ENCODE measurements at regions not wholly inside any gene's neighbourhood (a gene's known extent, or its start where the extent isn't known, plus 50 kb on each side); places are given as distances from the start of the nearest gene placed in this dataset.

DNA sequence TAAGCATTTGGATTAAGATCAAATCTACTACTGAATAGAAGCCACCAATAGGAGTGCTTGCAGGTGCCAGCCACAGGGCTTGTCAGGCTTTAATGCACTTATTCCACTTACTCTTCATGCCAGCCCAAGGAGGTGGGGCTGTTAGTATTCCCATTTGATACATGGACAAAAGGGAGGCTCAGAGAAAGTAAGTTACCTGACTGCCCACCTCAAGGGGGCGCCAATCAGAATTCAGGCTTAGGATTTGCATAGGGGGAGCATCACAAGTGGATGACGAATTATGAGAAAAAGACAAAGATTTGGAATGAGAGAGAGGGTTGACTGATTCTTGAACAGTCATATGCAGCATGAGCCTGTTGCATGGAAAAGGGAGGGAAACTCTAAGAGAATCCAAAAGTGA is 188.4 kb upstream of the TSHZ2 start:
- no peak for DNase-seq

DNA sequence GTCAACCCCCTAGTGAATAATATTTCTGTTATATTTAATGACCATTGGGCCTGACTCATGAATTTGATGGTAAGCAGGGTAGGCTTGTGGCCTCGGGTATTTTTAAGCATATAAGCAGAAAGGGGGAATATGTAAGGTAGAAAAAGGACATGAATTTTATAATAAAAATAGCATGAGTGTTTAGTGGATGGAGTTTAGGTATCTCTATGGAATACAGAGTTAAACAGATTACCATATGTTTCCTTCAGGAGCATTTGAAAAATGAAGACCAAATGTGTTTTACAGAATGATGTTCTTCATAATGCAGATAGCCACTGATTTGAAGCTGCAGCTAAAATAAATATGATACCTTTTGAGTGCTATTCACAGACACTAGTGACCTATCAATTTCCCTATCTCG is 191.7 kb upstream of the TSHZ2 start:
- DNase-seq = no peak

DNA sequence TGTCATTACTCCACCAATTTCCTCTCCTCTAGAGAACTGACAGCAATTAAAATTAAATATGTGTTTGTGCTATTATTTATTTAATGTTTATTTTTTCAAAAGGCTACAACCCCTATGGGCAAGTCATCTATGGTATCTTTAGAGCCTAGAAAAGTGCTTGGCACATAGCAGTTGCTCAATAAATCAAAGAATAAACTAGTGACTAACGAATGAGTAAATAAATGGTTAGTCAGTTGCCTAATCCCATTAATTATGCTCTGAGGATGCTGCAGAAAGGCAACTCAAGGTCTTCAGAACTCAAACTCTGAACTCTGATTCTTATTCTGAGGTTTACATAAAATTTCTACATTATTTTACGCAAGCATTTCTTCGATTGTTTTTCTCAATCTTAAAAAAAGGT is 193.0 kb upstream of the TSHZ2 start:
- DNase-seq = no peak

DNA sequence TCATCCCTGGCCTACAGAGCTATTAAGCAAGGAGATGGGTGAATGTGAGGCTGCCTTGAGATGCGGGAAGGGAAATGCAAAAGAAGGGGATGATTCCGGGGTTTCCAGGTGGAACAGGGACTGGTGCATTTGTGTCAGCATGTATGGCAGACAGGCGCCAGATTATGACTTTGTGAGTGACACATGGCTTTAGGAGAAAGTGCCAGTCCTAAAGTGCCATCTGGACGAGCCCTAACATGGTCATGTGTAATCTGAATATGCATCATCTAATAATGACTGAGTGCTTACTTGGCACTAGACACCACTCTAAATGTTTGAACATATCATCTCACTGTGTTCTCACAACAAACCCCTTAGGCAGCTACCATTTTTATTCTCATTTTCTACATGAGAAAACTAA is 195.0 kb upstream of the TSHZ2 start:
- DNase-seq = no peak

GRCh38 chr20:52775786-52776185 is 196.4 kb upstream of the TSHZ2 start:
- no peak for DNase-seq

- DNase-seq = no peak
Measured at GRCh38 chr20:52768694-52769093, 203.5 kb upstream of the TSHZ2 start.

GRCh38 chr20:52766645-52767435 is 205.3 kb upstream of the TSHZ2 start:
- peak in 1 of 51 donors; percentile 7 for DNase-seq

- no peak for DNase-seq
Measured at GRCh38 chr20:52763321-52763853, 208.8 kb upstream of the TSHZ2 start.

GRCh38 chr20:52761867-52762266 is 210.3 kb upstream of the TSHZ2 start:
- DNase-seq = no peak

DNA sequence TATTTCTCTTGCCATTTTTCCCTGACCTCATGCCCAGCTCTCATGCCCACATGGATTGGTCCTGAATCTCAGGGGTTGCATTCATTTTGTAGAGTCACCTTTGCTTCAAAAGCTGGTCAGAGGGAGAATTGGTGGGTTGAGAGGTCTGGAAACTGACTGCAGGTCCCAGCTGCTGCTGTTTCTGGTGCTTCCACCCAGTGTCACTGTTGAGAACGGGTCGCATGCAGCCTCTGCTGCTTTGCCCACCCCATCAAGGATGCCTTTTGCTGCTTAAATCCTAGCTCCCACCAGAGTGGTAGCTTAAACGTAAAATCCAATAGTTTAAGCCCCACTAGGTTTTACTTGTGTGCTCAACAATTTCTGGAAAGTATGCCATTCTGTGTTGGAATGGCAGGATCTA is 211.4 kb upstream of the TSHZ2 start:
- no peak for DNase-seq

DNA sequence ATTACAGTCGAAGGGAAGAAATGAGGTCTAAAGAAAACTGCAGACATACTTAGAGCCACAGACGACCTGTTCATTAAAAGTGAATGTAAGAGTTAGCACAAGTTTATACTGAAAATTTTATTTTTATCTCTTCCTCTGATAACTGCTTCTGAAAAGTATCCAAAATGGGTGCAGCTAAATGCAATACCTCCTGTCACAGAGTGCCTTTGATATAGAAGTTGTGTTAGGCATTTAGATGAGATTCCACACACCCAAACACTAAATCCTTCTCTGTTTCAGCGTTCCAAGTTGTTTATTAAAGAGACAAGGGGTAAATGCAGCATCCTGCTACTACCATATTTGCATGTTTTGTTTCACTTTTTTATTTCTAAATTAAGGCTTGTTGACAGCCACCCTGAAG is 214.7 kb upstream of the TSHZ2 start:
- DNase-seq = no peak

DNA sequence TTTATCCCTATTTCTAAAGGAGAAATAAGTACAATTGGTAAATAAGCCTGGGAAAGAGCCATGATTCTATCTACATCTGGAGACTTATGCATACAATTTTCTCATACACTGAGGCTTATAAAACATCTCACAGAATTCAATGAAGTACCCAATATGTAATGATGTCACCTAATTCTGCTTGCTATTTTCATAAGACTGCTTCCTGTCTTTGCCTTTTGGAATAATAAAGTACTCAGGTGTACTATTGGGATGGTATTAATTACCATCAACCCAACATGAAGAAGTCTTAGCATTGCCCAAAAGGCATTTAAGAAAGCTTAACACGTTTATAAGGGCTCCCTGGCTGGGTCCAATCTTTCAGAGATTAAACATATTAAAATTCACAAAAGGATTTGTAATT is 216.4 kb upstream of the TSHZ2 start:
- no peak for DNase-seq

- DNase-seq = no peak
Measured at GRCh38 chr20:52754366-52754765, 217.8 kb upstream of the TSHZ2 start.

DNA sequence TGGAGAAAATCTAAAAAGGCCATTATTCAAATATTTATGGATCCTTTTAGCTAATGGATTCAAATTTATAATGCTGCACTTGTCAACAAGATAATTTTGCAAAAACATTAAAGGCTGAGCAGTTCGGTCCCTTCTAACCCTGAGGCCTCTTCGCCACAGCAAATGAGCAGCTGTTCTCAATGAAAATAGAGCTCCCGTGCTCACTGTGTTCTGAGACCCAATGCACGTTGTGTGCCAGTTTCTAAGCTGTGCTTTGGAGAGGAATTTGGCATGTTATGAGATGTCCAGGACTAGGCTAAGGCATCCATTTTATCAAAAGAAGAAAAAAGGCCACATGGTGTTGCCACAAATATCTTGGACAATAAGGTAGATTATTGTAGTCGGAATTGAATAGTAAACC is 220.1 kb upstream of the TSHZ2 start:
- DNase-seq = no peak

GRCh38 chr20:52751571-52751970 is 220.6 kb upstream of the TSHZ2 start:
- no peak for DNase-seq

DNA sequence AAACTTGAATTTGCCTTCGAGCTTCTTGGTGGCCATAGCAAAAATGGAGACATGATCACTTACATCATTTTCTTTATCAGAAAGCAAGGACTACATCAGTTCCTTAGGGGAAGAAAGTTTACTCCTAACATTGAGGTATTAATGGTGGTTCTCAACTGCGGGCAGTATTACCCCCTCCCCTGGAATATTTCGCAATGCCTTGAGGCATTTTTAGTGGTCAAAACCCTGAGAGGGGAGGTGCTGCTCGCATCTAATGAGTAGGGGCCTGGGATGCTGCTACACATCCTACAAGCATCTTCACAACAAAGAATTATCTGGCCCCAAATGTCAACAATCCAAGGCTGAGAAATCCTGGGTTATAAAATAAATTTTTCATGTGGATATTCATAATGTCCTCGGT is 222.2 kb upstream of the TSHZ2 start:
- no peak for DNase-seq

DNA sequence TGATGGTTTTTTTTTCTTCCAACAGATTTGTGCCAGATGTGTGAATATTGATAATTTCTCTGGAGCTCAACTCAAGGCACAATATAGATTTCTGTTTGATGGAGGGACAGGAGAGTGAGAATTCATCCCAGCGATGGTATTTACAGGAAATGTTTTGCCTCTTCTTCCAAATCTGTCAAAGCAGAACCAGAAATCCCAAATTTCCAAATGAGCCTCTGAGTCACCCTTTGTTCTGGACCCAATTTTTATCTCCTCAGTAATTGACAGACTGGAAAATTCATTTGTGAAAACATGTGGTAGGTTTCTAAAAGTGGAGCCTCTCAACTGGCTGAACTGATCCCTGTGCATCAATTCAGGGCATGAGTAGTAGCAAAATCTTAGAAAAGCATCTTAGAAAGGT is 223.2 kb upstream of the TSHZ2 start:
- DNase-seq = no peak

GRCh38 chr20:52748285-52748932 is 223.7 kb upstream of the TSHZ2 start:
- DNase-seq = no peak

- no peak for DNase-seq
Measured at GRCh38 chr20:52747845-52748284, 224.3 kb upstream of the TSHZ2 start.

DNA sequence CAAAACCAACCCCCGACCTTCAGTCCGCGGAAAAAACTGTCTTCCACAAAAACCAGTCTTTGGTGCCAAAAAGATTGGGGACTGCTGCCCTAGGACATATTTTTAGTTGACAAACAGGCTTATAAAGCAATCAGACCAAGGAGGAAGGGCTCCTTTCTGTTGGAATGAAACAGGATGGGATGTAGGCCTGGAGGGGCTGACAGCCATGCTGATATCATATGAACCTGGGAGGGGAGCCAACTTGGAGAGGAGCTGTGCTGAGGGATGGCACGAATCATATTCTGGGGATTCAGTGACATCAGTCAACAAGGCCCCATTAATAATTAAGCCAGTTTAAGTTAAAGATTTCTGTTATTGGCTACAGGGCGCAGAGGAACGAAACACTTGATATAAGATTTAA is 225.4 kb upstream of the TSHZ2 start:
- no peak for DNase-seq

DNA sequence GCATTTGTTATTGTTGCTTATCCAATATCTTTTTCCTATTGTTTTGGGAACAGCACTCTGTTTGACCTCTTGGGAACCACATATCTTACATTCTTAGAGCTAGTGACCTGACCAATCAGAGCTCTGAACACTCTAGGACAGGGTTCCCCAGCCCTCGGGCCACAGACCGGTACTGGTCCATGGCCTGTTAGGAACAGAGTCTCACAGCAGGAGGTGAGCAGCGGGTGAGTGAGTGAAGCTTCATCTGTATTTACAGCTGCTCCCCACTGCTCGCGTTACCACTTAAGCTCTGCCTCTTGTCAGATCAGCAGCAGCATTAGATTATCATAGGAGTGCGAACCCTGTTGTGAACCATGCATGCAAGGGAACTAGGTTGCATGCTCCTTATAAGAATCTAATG is 226.0 kb upstream of the TSHZ2 start:
- DNase-seq = no peak

GRCh38 chr20:52744441-52744840 is 227.7 kb upstream of the TSHZ2 start:
- DNase-seq = no peak

GRCh38 chr20:52738081-52738480 is 234.1 kb upstream of the TSHZ2 start:
- DNase-seq = peak in 1 of 51 donors; percentile 14
